ENCODE measurements at regions not wholly inside any gene's neighbourhood (a gene's known extent, or its start where the extent isn't known, plus 50 kb on each side); places are given as distances from the start of the nearest gene placed in this dataset.

DNA sequence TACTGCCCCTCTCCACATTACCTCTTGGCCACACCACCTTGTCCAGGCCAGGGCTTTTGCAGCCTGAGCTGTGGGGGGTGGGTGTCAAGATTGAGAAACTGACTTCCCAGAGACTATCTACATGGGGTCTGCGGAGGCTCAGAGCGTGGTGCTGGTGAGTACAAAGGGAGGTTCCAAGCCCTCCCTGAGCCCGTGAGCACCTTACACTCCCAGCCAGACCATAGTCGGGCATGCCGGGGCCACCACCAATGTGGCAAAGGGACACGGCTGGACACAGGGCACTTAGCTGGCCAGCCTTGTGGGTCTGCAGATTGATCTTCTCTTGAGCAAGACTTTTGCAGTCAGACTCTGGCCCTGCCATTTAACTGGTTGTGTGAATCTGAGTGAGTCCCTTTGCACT, 74.1 kb upstream of the GATA2 start:
- TF ChIP-seq CTCF (IDR thresholded peaks at IDR 0.05) (no peak), POLR2AphosphoS5 (IDR thresholded peaks at IDR 0.05) (no peak)
